ENCODE measurements at regions not wholly inside any gene's neighbourhood (a gene's known extent, or its start where the extent isn't known, plus 50 kb on each side); places are given as distances from the start of the nearest gene placed in this dataset.

- Histone ChIP-seq H3K27me3 (ENCODE audit: control insufficient read depth, insufficient read depth, low read length) (no peaks in the 10 kb centered on the region), H3K9me3 (ENCODE audit: control insufficient read depth, insufficient read depth, low read length) (no peaks in the 10 kb centered on the region)
Measured at GRCh38 chr13:90385781-90386489, 961.6 kb upstream of the MIR17HG start.

GRCh38 chr13:90388887-90389452 lies 958.5 kb upstream of the MIR17HG start:
- H3K36me3 ChIP-seq (ENCODE audit: control insufficient read depth, insufficient read depth, low read length), result no peaks in the 10 kb centered on the region
- H3K4me1 ChIP-seq (ENCODE audit: control insufficient read depth, insufficient read depth, low read length), result no peaks in the 10 kb centered on the region
- H3K9ac ChIP-seq (ENCODE audit: low read depth, low read length), result no peak overlapping the region
- no peaks in the 10 kb centered on the region for H3K9me3 ChIP-seq (ENCODE audit: control insufficient read depth, insufficient read depth, low read length)
- H3K27me3 ChIP-seq (ENCODE audit: control insufficient read depth, insufficient read depth, low read length), result no peaks in the 10 kb centered on the region
- H3K4me3 ChIP-seq (ENCODE audit: low read depth, low read length), result no peak overlapping the region

More at GRCh38 chr13:90385781-90386489, 961.6 kb upstream of the MIR17HG start:
- Histone ChIP-seq H3K4me3 (ENCODE audit: low read depth, low read length) (no peak overlapping the region), H3K36me3 (ENCODE audit: control insufficient read depth, insufficient read depth, low read length) (no peaks in the 10 kb centered on the region), H3K9ac (ENCODE audit: low read depth, low read length) (no peak overlapping the region), H3K4me1 (ENCODE audit: control insufficient read depth, insufficient read depth, low read length) (no peaks in the 10 kb centered on the region)

GRCh38 chr13:90389537-90389936 lies 958.0 kb upstream of the MIR17HG start:
- H3K36me3 ChIP-seq (ENCODE audit: control insufficient read depth, insufficient read depth, low read length), result no peaks in the 10 kb centered on the region
- H3K9me3 ChIP-seq (ENCODE audit: control insufficient read depth, insufficient read depth, low read length), result no peaks in the 10 kb centered on the region
- no peaks in the 10 kb centered on the region for H3K27me3 ChIP-seq (ENCODE audit: control insufficient read depth, insufficient read depth, low read length)
- no peak overlapping the region for H3K9ac ChIP-seq (ENCODE audit: low read depth, low read length)
- H3K4me3 ChIP-seq (ENCODE audit: low read depth, low read length), result no peak overlapping the region
- no peaks in the 10 kb centered on the region for H3K4me1 ChIP-seq (ENCODE audit: control insufficient read depth, insufficient read depth, low read length)

GRCh38 chr13:90393408-90393807 lies 954.1 kb upstream of the MIR17HG start:
- H3K4me1 ChIP-seq (ENCODE audit: control insufficient read depth, insufficient read depth, low read length), result peaks cover 5% of the 10 kb centered on the region
- H3K9me3 ChIP-seq (ENCODE audit: control insufficient read depth, insufficient read depth, low read length), result no peaks in the 10 kb centered on the region
- H3K9ac ChIP-seq (ENCODE audit: low read depth, low read length), result no peak overlapping the region
- no peak overlapping the region for H3K4me3 ChIP-seq (ENCODE audit: low read depth, low read length)
- no peaks in the 10 kb centered on the region for H3K27me3 ChIP-seq (ENCODE audit: control insufficient read depth, insufficient read depth, low read length)
- H3K36me3 ChIP-seq (ENCODE audit: control insufficient read depth, insufficient read depth, low read length), result no peaks in the 10 kb centered on the region

GRCh38 chr13:90395348-90395747 lies 952.1 kb upstream of the MIR17HG start:
- Histone ChIP-seq H3K36me3 (ENCODE audit: control insufficient read depth, insufficient read depth, low read length) (no peaks in the 10 kb centered on the region), H3K9me3 (ENCODE audit: control insufficient read depth, insufficient read depth, low read length) (no peaks in the 10 kb centered on the region), H3K4me3 (ENCODE audit: low read depth, low read length) (no peak overlapping the region), H3K27me3 (ENCODE audit: control insufficient read depth, insufficient read depth, low read length) (no peaks in the 10 kb centered on the region), H3K9ac (ENCODE audit: low read depth, low read length) (no peak overlapping the region), H3K4me1 (ENCODE audit: control insufficient read depth, insufficient read depth, low read length) (peaks cover 5% of the 10 kb centered on the region)

- H3K4me1 ChIP-seq (ENCODE audit: control insufficient read depth, insufficient read depth, low read length), result peaks cover 5% of the 10 kb centered on the region
Measured at GRCh38 chr13:90395846-90396245, 951.6 kb upstream of the MIR17HG start.

GRCh38 chr13:90396266-90396665 lies 951.2 kb upstream of the MIR17HG start:
- Histone ChIP-seq H3K27me3 (ENCODE audit: control insufficient read depth, insufficient read depth, low read length) (no peaks in the 10 kb centered on the region), H3K9me3 (ENCODE audit: control insufficient read depth, insufficient read depth, low read length) (no peaks in the 10 kb centered on the region), H3K4me3 (ENCODE audit: low read depth, low read length) (no peak overlapping the region), H3K36me3 (ENCODE audit: control insufficient read depth, insufficient read depth, low read length) (no peaks in the 10 kb centered on the region), H3K9ac (ENCODE audit: low read depth, low read length) (no peak overlapping the region), H3K4me1 (ENCODE audit: control insufficient read depth, insufficient read depth, low read length) (peaks cover 5% of the 10 kb centered on the region)

More at GRCh38 chr13:90395846-90396245, 951.6 kb upstream of the MIR17HG start:
- H3K36me3 ChIP-seq (ENCODE audit: control insufficient read depth, insufficient read depth, low read length), result no peaks in the 10 kb centered on the region
- no peak overlapping the region for H3K9ac ChIP-seq (ENCODE audit: low read depth, low read length)
- H3K27me3 ChIP-seq (ENCODE audit: control insufficient read depth, insufficient read depth, low read length), result no peaks in the 10 kb centered on the region
- H3K9me3 ChIP-seq (ENCODE audit: control insufficient read depth, insufficient read depth, low read length), result no peaks in the 10 kb centered on the region
- H3K4me3 ChIP-seq (ENCODE audit: low read depth, low read length), result no peak overlapping the region

- Histone ChIP-seq H3K4me1 (ENCODE audit: control insufficient read depth, insufficient read depth, low read length) (peaks cover 5% of the 10 kb centered on the region), H3K27me3 (ENCODE audit: control insufficient read depth, insufficient read depth, low read length) (no peaks in the 10 kb centered on the region), H3K9me3 (ENCODE audit: control insufficient read depth, insufficient read depth, low read length) (no peaks in the 10 kb centered on the region), H3K36me3 (ENCODE audit: control insufficient read depth, insufficient read depth, low read length) (no peaks in the 10 kb centered on the region), H3K4me3 (ENCODE audit: low read depth, low read length) (no peak overlapping the region), H3K9ac (ENCODE audit: low read depth, low read length) (no peak overlapping the region)
Measured at GRCh38 chr13:90397503-90397902, 950.0 kb upstream of the MIR17HG start.

- H3K36me3 ChIP-seq (ENCODE audit: control insufficient read depth, insufficient read depth, low read length), result no peaks in the 10 kb centered on the region
- peaks cover 7% of the 10 kb centered on the region for H3K9me3 ChIP-seq (ENCODE audit: control insufficient read depth, insufficient read depth, low read length)
- peaks cover 5% of the 10 kb centered on the region for H3K4me1 ChIP-seq (ENCODE audit: control insufficient read depth, insufficient read depth, low read length)
- no peak overlapping the region for H3K4me3 ChIP-seq (ENCODE audit: low read depth, low read length)
- H3K9ac ChIP-seq (ENCODE audit: low read depth, low read length), result no peak overlapping the region
- no peaks in the 10 kb centered on the region for H3K27me3 ChIP-seq (ENCODE audit: control insufficient read depth, insufficient read depth, low read length)
Measured at GRCh38 chr13:90400372-90400771, 947.1 kb upstream of the MIR17HG start.

- Histone ChIP-seq H3K9ac (ENCODE audit: low read depth, low read length) (no peak overlapping the region), H3K4me3 (ENCODE audit: low read depth, low read length) (no peak overlapping the region), H3K4me1 (ENCODE audit: control insufficient read depth, insufficient read depth, low read length) (peaks cover 5% of the 10 kb centered on the region), H3K9me3 (ENCODE audit: control insufficient read depth, insufficient read depth, low read length) (peaks cover 7% of the 10 kb centered on the region), H3K36me3 (ENCODE audit: control insufficient read depth, insufficient read depth, low read length) (no peaks in the 10 kb centered on the region), H3K27me3 (ENCODE audit: control insufficient read depth, insufficient read depth, low read length) (no peaks in the 10 kb centered on the region)
Measured at GRCh38 chr13:90401150-90401549, 946.3 kb upstream of the MIR17HG start.

- H3K9ac ChIP-seq (ENCODE audit: low read depth, low read length), result no peak overlapping the region
- no peak overlapping the region for H3K4me3 ChIP-seq (ENCODE audit: low read depth, low read length)
- H3K36me3 ChIP-seq (ENCODE audit: control insufficient read depth, insufficient read depth, low read length), result no peaks in the 10 kb centered on the region
- peaks cover 7% of the 10 kb centered on the region for H3K9me3 ChIP-seq (ENCODE audit: control insufficient read depth, insufficient read depth, low read length)
- H3K4me1 ChIP-seq (ENCODE audit: control insufficient read depth, insufficient read depth, low read length), result peaks cover 5% of the 10 kb centered on the region
- no peaks in the 10 kb centered on the region for H3K27me3 ChIP-seq (ENCODE audit: control insufficient read depth, insufficient read depth, low read length)
Measured at GRCh38 chr13:90402102-90402501, 945.4 kb upstream of the MIR17HG start.

- H3K9me3 ChIP-seq (ENCODE audit: control insufficient read depth, insufficient read depth, low read length), result peaks cover 7% of the 10 kb centered on the region
- no peaks in the 10 kb centered on the region for H3K27me3 ChIP-seq (ENCODE audit: control insufficient read depth, insufficient read depth, low read length)
- H3K4me1 ChIP-seq (ENCODE audit: control insufficient read depth, insufficient read depth, low read length), result no peaks in the 10 kb centered on the region
- no peaks in the 10 kb centered on the region for H3K36me3 ChIP-seq (ENCODE audit: control insufficient read depth, insufficient read depth, low read length)
- H3K9ac ChIP-seq (ENCODE audit: low read depth, low read length), result no peak overlapping the region
- no peak overlapping the region for H3K4me3 ChIP-seq (ENCODE audit: low read depth, low read length)
Measured at GRCh38 chr13:90402613-90403012, 944.9 kb upstream of the MIR17HG start.
